HL-60/S4 (cell line): ENCODE measurements at regions not wholly inside any gene's neighbourhood (a gene's known extent, or its start where the extent isn't known, plus 50 kb on each side); places are given as distances from the start of the nearest gene placed in this dataset.
"Not testable (repeated sequence)": the region's sequence is repeated elsewhere in the genome, so short reads cannot be mapped to it uniquely, and the experiment has no call there.

Source experiments
- in situ Hi-C: fragments of 300-500 bp; cut with MboI; formaldehyde crosslinking; loops from 2 replicates; pipeline ENCODE4 v1.14.3; 2022; ENCODE audit warnings: low sequenced_read_pairs

GRCh38 chr1:70490153-70490552 lies 79.1 kb downstream of the CTH start:
- in situ Hi-C loops, result loop anchor here (10.0 to 25.0 kb wide), 2 partner anchors 355 to 453 kb away; no protein-coding TSS in a partner anchor

DNA sequence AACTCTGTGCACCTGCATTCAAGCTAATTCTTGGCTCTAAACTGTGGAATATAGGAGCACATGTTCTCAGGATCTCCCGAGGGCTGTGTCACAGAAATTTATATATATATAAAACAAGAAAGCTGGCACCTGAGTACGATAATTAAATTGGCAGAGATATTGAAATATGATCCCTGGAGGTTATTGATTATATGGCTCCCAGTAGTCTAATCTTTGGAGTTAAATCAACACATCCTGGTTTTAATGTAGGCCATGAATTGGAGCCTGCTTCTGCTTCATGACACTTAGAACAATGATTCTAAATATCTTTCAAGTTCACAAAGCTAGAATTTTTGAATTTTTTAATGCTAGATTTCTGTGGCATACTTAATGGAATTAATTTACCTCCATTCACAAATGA lies 84.3 kb downstream of the CTH start:
- in situ Hi-C loops, result loop anchor here (10.0 to 25.0 kb wide), 2 partner anchors 361 to 458 kb away; no protein-coding TSS in a partner anchor

GRCh38 chr1:70496181-70496580 lies 85.1 kb downstream of the CTH start:
- in situ Hi-C loops, result loop anchor here (10.0 to 25.0 kb wide), 2 partner anchors 361 to 459 kb away; no protein-coding TSS in a partner anchor

GRCh38 chr1:70497152-70497551 lies 86.1 kb downstream of the CTH start:
- in situ Hi-C loops, result loop anchor here (10.0 to 25.0 kb wide), 2 partner anchors 362 to 460 kb away; no protein-coding TSS in a partner anchor

DNA sequence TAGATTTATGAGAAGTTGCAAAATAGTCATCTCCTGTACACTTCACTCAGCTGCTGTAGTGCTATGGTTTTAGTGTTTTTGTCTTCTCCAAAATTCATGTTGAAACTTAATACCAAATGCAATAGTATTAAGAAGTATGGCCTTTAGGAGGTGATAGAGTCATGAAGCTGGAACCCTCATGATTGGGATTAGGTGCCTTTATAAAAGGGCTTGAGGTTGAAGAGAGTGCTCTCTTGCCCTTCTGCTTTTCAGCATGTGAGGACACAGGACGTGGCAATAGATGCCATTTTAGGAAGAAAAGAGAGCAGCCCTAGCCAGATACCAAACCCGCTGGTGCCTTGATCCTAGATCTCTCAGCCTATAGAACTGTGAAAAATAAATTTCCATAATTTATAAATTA lies 87.6 kb downstream of the CTH start:
- in situ Hi-C loops, result loop anchor here (10.0 to 25.0 kb wide), 2 partner anchors 364 to 461 kb away; no protein-coding TSS in a partner anchor

- in situ Hi-C loops, result loop anchor here (10.0 to 25.0 kb wide), 2 partner anchors 365 to 462 kb away; no protein-coding TSS in a partner anchor
Observed at GRCh38 chr1:70499695-70500094, 88.6 kb downstream of the CTH start.

DNA sequence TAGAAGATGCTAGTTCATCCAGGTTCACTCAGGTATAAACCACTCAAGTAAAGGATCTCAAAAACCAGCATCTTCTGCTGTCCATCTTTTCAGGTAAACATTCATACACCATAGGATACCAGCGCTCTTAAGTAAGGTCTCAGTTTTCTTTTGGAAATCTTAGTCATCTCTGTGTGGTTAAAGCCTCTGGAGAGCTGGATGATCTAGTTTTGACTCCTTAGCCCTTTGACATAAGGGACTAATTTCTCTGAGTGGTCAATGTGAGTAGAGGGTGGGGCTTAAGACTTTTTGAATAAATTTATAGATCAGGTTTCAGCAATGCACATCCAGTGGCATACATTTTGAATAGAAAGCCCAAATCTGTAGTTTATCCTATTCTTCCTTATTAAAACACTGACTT lies 92.3 kb downstream of the CTH start:
- in situ Hi-C loops, result no loop called here

GRCh38 chr1:70504176-70504820 lies 93.2 kb downstream of the CTH start:
- in situ Hi-C loops, result no loop called here

DNA sequence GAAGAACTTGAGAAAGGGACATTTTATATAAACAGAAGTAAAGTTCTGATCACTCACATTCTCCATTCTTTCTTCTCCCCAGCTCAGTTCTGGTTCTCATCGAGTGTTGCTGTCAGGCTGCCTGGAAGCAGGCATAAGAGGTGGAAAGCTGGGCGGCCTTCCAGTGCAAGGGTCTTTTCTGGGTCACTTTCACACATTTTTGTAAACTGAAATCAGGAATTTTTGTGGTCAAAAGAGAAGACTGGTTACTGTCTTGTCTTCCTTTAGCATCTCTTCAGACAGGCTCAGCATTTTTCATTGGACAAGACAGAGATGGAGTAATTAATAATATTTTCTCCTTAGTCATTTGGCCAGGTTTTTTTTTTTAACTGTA lies 93.7 kb downstream of the CTH start:
- in situ Hi-C loops, result no loop called here

- in situ Hi-C loops, result not testable (repeated sequence)
Observed at GRCh38 chr1:70507991-70508390, 96.9 kb downstream of the CTH start.

- in situ Hi-C loops, result no loop called here
Observed at GRCh38 chr1:70509996-70510876, 99.2 kb downstream of the CTH start.

DNA sequence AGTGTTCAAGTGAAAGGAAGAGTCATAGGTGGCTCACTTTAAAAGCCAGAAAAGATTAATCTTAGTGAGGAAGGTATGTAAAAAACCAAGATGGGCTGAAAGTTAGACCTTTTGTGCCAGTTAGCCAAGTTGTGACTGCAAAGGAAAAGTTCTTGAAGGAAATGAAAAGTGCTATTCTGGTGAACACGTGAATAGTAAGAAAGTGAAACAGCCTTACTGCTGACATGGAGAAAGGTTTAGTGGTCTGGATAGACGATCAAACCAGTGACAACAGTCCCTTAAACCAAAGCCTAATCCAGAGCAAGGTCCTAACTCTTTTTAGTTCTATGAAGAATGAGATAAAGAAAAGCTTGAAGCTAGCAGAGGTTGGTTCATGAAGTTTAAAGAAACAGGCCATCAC lies 106.4 kb downstream of the CTH start:
- in situ Hi-C loops, result no loop called here

DNA sequence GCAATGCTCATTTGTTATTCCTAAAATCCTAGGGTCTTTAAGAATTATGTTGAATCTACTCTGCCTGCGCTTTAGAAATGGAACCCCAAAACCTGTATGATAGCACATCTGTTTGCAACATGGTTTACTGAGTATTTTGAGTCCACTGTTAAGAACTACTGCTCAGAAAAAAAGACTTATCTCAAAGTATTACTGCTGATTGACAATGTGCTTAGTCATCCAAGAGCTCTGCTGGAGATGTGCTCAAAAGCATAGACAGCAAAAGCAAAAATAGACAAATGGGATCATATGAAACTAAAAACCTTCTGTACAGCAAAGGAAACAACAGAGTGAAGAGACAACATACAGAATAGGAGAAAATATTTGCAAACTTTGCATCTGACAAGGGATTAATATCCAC lies 107.0 kb downstream of the CTH start:
- in situ Hi-C loops, result no loop called here

DNA sequence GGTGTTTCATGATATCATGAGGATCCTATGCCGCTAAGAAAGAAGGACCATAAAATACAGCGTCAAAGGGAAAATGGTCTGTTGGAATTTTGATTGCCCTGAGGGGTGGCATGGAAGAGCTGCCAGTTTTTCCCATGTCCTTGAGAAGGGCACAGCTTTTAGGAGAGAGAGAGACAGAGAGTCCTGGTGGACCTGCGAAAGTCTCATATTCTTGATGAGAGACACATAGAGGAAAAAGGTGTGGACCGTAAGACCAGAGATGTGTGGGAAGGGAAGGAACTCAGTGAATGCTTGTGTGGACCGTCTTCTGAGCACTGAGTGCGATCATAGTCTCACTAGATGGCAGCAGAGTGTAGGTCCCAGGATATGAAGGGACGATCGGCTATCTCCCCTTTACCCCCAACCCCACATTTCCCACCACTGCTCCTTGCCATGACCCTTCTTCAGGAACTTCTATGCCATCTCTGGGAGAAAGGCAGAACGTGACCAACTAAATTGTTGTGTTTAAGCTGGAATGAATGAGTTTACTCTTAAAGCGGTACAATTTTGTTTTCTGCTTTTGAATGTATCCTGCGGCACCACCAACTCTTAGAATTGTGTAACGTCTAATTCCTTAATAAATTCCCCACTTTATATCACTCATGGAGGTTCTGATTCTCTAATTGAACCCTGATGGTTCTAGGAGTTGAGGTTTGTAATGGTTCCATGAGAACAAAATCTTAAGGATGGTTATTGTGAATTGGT lies 117.7 kb downstream of the CTH start:
- in situ Hi-C loops, result loop anchor here (25.0 kb wide), 1 partner anchor 509 kb away; the partner anchor contains the start of gene PTGER3

DNA sequence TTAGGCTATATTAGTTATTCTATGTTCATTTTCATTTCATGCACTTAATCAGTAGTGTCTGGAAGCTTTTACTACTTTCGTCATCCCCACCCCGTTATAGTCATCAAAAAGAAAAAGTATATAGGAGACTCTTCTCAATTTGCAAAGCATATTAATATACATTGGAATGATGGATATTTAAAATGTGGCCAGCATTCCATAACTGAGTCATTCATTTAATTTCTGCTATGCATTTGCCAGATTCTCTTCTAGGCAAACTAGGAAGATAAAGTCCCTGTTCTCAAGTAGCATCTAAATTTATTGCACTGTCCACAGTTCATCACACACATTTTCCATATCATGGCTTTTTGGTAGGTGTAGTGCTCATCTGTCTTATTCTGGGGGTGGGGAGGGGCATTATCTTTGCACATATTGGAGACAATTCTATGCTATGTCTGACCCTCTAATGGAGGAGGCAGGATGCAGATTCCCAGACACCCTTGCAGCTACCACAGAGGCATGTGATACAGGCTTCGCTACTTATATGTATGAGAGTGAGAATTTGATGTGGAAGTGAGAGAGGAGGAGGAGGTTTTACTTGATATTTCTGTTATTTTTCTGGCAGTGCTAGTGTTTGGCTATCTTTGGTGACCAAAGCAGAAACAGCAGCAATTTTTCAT lies 125.8 kb downstream of the CTH start:
- in situ Hi-C loops, result loop anchor here (25.0 kb wide), 1 partner anchor 500 kb away; the partner anchor contains the start of gene PTGER3

GRCh38 chr1:70537788-70538187 lies 126.7 kb downstream of the CTH start:
- in situ Hi-C loops, result loop anchor here (25.0 kb wide), 1 partner anchor 500 kb away; the partner anchor contains the start of gene PTGER3

DNA sequence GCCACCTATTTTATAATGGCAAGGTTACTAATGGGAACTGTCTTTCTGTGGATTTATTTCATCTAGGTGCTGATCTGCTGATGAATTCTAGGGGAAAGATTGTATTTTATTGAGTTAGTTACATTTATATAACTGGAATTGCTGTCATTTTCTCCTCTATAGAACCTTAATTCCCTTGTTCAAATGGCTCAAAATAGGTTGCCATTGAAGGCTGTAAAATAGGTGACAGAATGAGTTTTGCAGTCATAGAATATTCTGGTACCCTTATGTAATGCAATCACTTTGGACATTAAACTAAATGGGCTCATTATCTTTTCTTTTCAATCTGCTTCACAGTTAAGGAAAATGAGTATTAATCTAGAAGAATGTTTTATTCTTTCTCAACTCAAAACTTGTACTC lies 131.0 kb downstream of the CTH start:
- in situ Hi-C loops, result loop anchor here (25.0 kb wide), 1 partner anchor 495 kb away; the partner anchor contains the start of gene PTGER3

GRCh38 chr1:70542856-70543255 lies 131.8 kb downstream of the CTH start:
- in situ Hi-C loops, result loop anchor here (25.0 kb wide), 1 partner anchor 494 kb away; the partner anchor contains the start of gene PTGER3

- in situ Hi-C loops, result loop anchor here (25.0 kb wide), 1 partner anchor 491 kb away; the partner anchor contains the start of gene PTGER3
Observed at GRCh38 chr1:70546726-70547125, 135.7 kb downstream of the CTH start.
